Sigmoid colon (tissue), 6 donors: ENCODE measurements at regions not wholly inside any gene's neighbourhood (a gene's known extent, or its start where the extent isn't known, plus 50 kb on each side); places are given as distances from the start of the nearest gene placed in this dataset.
"Not testable (repeated sequence)": the region's sequence is repeated elsewhere in the genome, so short reads cannot be mapped to it uniquely, and the experiment has no call there.

ENCODE experiments used
- DNase-seq: peaks from one replicate; pipeline ENCODE4 v3.0.0-alpha.2; 2019
- H3K27ac ChIP-seq, 4 donors: fragments of 200-600 bp; sonication (generic); one replicate each; pipeline ENCODE4 v1.5.1; 2016 to 2019; ENCODE audit warnings: mild to moderate bottlenecking in 1 of 4
- H3K27me3 ChIP-seq, 3 donors: fragments of 200-600 bp; sonication (generic); one replicate each; pipeline ENCODE4 v1.5.1; 2019; ENCODE audit warnings: mild to moderate bottlenecking in 1 of 3
- H3K36me3 ChIP-seq, 4 donors: fragments of 200-600 bp; sonication (generic); one replicate each; pipeline ENCODE4 v1.5.1; 2016 to 2019
- H3K4me1 ChIP-seq, 4 donors: fragments of 200-600 bp; sonication (generic); one replicate each; pipeline ENCODE4 v1.5.1; 2017 to 2019
- H3K4me3 ChIP-seq, 4 donors: fragments of 200-600 bp; sonication (generic); one replicate each; pipeline ENCODE4 v1.5.1; 2017 to 2019; ENCODE audit warnings: mild to moderate bottlenecking in 2 of 4, moderate library complexity in 1 of 4
- H3K9me3 ChIP-seq, 4 donors: fragments of 200-600 bp in 3 of 4; sonication (generic) in 3 of 4; one replicate each; pipeline versions ENCODE4 v1.5.1 to v1.6.1; 2013 to 2019
- CTCF ChIP-seq, 4 experiments: fragments of 450-650 bp in 3 of 4; fragments of 200-600 bp in 1 of 4; IDR thresholded peaks; one replicate each; pipeline ENCODE4 v1.5.1; 2016 to 2019; ENCODE audit warnings: antibody characterized with exemption in 4 of 4, mild to moderate bottlenecking in 3 of 4, moderate library complexity in 2 of 4
- EP300 ChIP-seq, 4 donors: sonication (generic); formaldehyde crosslinking; IDR thresholded peaks; one replicate each; pipeline ENCODE4 v1.6.1; 2017; ENCODE audit warnings: antibody characterized with exemption in 4 of 4
- POLR2A ChIP-seq, 2 donors: fragments of 450-650 bp; IDR thresholded peaks; one replicate each; pipeline ENCODE4 v1.6.1; 2016; ENCODE audit warnings: antibody characterized with exemption in 2 of 2, mild to moderate bottlenecking in 2 of 2, moderate library complexity in 2 of 2
- POLR2AphosphoS5 ChIP-seq, 4 donors: sonication (generic); formaldehyde crosslinking; IDR thresholded peaks; one replicate each; pipeline ENCODE4 v1.6.1; 2017; ENCODE audit warnings: antibody characterized with exemption in 4 of 4
- WGBS, 2 donors: extraction: QIAGEN DNeasy Blood & Tissue Kit; methylation state at CpG; one replicate each; pipeline ENCODE4 v1.1.7; 2013; 5-methylcytosine and 5-hydroxymethylcytosine counted together
- intact Hi-C: fragments of 100-400 bp; cut with DNase I; formaldehyde crosslinking; loops from one replicate; pipeline ENCODE4 v1.15.1; 2023
- donor health status: healthy with polysubstance abuse.
- donor health status: healthy.

- TF ChIP-seq CTCF (IDR thresholded peaks at IDR 0.05) = no peak
- no peak for TF ChIP-seq POLR2AphosphoS5 (IDR thresholded peaks at IDR 0.05)
- TF ChIP-seq EP300 (IDR thresholded peaks at IDR 0.05) = no peak
- TF ChIP-seq POLR2A (IDR thresholded peaks at IDR 0.05) = no peak
- Histone ChIP-seq H3K4me1 (no peaks in the 10 kb centered on the region), H3K27me3 (no peaks in the 10 kb centered on the region), H3K9me3 (no peaks in the 10 kb centered on the region), H3K4me3 (no peak overlapping the region), H3K27ac (no peak overlapping the region), H3K36me3 (no peaks in the 10 kb centered on the region)
- WGBS, 2 donors = 56 to 79% methylated on average over 2 of the region's 2 CpGs
- intact Hi-C loops = no loop called here
- DNase-seq = no peak
Observed at GRCh38 chr16:55991843-55992242, 116.7 kb upstream of the CES5A start.

- Histone ChIP-seq H3K4me3 (no peak overlapping the region), H3K27ac (no peak overlapping the region), H3K9me3 (no peaks in the 10 kb centered on the region), H3K27me3 (no peaks in the 10 kb centered on the region), H3K4me1 (no peaks in the 10 kb centered on the region), H3K36me3 (no peaks in the 10 kb centered on the region)
- WGBS, 2 donors = 93 to 97% methylated on average over 18 of the region's 18 CpGs
- TF ChIP-seq POLR2A (IDR thresholded peaks at IDR 0.05) (no peak), CTCF (IDR thresholded peaks at IDR 0.05) (no peak), POLR2AphosphoS5 (IDR thresholded peaks at IDR 0.05) (no peak), EP300 (IDR thresholded peaks at IDR 0.05) (no peak)
- intact Hi-C loops = no loop called here
- DNase-seq = no peak
Observed at GRCh38 chr16:55989569-55989907, 114.4 kb upstream of the CES5A start.

GRCh38 chr16:55988850-55989568 lies 113.8 kb upstream of the CES5A start:
- 94 to 95% methylated on average over 48 of the region's 48 CpGs for WGBS, 2 donors
- not testable (repeated sequence) for DNase-seq, H3K27me3 ChIP-seq

GRCh38 chr16:55988013-55988412 lies 112.8 kb upstream of the CES5A start:
- H3K36me3 ChIP-seq = no peaks in the 10 kb centered on the region
- no peak overlapping the region for H3K4me3 ChIP-seq
- whole genome bisulfite sequencing, 2 donors = 83 to 95% methylated on average over 1 of the region's 1 CpG
- H3K27ac ChIP-seq = no peak overlapping the region
- H3K4me1 ChIP-seq = no peaks in the 10 kb centered on the region
- H3K9me3 ChIP-seq = no peaks in the 10 kb centered on the region
- no peak for TF ChIP-seq POLR2A (IDR thresholded peaks at IDR 0.05)
- no peak for TF ChIP-seq CTCF (IDR thresholded peaks at IDR 0.05)
- no peak for TF ChIP-seq EP300 (IDR thresholded peaks at IDR 0.05)
- no peak for TF ChIP-seq POLR2AphosphoS5 (IDR thresholded peaks at IDR 0.05)
- H3K27me3 ChIP-seq = no peaks in the 10 kb centered on the region
- intact Hi-C loops = no loop called here
- DNase-seq = no peak

More at GRCh38 chr16:55988850-55989568, 113.8 kb upstream of the CES5A start:
- H3K4me3 ChIP-seq, H3K27ac ChIP-seq, H3K9me3 ChIP-seq, intact Hi-C loops, H3K36me3 ChIP-seq, H3K4me1 ChIP-seq: not testable (repeated sequence)

GRCh38 chr16:55982597-55982996 lies 107.4 kb upstream of the CES5A start:
- WGBS, 2 donors = 62 to 71% methylated on average over 1 of the region's 1 CpG
- Histone ChIP-seq H3K4me3 (no peak overlapping the region), H3K27ac (no peak overlapping the region), H3K9me3 (no peaks in the 10 kb centered on the region), H3K27me3 (no peaks in the 10 kb centered on the region), H3K36me3 (no peaks in the 10 kb centered on the region), H3K4me1 (no peaks in the 10 kb centered on the region)
- intact Hi-C loops = no loop called here
- TF ChIP-seq EP300 (IDR thresholded peaks at IDR 0.05) (no peak), POLR2A (IDR thresholded peaks at IDR 0.05) (no peak), POLR2AphosphoS5 (IDR thresholded peaks at IDR 0.05) (no peak), CTCF (IDR thresholded peaks at IDR 0.05) (no peak)
- no peak for DNase-seq
